ENCODE measurements at regions not wholly inside any gene's neighbourhood (a gene's known extent, or its start where the extent isn't known, plus 50 kb on each side); places are given as distances from the start of the nearest gene placed in this dataset.
"Not testable (repeated sequence)": the region's sequence is repeated elsewhere in the genome, so short reads cannot be mapped to it uniquely, and the experiment has no call there.

DNA sequence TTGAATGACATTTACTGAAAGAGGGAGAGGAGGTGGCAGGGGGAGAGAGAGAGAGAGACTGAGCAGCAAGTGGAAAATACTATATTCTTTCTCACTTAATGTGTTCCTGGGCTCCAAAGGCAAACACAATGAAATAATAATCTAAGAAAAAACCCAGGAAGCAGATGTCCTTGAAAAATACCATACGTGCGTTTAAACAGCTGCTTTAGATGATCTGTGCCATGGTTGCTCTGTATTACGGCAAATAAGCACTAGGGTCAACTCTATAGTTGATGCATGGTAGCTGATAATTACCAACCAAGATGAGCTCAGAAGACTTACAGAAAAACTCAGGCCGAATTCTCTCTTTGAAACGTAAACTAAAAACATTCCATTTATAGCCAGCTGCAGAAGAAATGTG, 410.3 kb upstream of the TBL1XR1 start:
- no peak for DNase-seq

DNA sequence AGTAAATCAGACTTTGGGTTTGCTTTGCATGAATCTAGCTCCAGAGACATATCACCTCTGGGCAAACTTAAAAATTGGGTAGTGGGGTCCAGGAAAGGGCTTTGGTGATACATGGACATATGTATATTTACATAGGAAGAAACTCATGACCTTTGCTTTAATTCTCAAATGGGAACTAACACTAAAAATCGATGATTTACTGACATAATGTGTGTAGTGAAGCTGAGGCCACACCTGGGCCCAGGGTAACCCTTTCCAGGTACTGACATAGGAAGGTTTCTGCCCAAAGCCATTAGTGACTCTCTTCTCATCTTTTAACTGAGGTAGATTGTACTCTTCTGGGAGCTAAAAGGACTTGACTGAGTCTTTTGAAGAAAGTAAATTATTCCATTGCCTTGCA, 411.2 kb upstream of the TBL1XR1 start:
- DNase-seq, result no peak

DNA sequence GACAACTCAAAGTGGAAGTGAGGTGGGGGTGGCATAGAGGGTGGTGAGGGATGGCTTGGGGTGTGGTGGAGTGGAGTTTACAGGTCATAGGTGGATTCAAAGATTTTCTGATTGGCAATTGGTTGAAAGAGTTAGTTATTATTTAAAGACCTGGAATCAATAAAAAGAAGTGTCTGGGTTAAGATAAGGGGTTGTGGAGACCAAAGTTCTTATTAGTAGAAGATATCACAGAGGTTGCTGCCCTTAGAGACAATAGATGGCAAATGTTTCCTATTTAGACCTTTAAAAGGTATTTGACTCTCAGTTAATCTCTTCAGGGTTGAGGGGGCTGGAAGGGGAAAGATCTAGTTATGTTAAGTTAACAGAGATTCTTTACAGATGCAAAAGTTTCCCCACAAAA, 412.3 kb upstream of the TBL1XR1 start:
- DNase-seq, result no peak

DNA sequence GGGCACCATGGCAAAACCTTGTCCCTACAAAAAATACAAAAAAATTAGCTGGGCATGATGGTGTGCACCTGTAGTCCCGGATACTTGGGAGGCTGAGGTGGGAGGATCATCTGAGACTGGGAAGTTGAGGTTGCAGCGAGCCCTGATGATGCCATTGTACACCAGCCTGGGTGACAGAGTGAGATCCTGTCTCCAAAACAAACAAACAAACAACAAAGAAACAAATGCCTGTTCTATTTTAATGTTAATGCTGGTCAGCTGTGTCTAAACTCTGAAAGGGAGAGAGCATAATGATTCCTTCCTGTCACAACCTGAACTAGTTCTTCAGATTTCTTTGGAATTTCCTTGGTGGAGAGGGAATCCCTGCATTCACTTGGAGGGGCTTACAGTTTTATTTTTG, 413.0 kb upstream of the TBL1XR1 start:
- no peak for DNase-seq

DNA sequence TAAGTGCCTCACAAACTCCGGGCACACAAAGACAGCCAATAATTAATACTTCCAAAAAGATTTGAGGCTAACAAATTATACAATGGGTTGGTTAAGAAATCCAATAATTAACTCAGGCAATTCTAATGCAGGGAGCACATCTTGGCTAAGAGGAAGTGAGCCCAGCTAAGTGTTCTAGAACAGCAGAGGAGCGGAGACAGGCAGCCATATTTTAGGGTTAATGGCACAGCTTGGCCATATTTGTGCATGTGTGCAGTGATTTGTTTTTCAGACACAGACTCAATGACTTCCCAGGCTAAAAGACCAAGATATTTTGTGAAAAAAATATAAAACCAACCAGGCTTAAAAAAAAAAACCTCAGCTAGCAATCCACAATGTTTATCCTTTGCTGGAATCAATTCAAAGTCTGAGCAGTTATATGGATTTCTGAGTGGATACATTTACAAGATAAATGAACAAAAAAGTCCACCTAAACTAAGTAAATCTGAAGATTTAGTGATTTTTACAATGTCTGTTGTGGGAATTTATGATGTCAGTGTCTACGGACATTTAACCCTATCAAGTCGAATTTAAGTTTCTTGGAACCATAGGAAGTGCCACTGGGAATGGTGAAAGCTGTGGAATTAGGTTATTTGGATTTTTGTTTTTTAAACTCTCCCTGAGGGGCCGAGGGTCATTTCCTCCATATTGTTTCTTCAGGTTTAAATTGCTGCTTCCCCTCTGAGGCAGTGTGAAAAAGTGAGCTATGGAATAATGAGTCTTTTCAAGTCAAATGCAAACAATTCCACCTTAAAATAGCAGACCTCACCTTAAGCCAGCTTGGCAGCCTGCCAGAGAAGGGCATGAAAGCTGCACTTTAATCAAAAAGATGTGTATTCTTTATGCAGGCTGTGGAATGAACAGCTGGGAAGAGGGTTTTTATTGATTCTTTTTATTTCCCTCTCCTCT, 413.7 kb upstream of the TBL1XR1 start:
- no peak for DNase-seq

DNA sequence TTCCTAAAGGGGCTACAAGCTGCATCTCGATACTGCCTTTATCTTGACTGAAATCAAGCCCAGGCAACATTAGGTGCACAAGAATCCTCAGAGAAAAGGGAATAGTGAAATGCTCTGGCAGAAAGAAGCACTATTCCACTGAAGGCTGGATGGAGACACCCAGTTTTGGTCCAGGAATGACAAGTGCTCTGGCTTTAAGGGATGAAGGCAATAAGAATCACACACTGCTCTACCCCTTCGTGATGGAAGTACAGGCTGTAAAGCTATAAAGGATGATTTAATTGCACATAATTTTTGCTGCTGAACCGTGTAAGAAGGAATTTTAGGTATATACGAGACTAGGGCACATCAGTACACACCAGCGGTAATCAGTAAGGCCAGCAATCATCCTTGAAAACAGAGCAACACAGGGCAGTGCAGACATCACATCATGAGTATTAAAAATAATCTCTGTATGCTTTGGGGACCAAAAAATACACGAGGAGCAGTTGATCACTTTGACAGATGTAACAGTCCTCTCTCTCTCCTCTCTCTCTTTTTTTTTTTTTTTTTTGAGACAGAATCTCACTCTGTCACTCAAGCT, 414.6 kb upstream of the TBL1XR1 start:
- no peak for DNase-seq

DNA sequence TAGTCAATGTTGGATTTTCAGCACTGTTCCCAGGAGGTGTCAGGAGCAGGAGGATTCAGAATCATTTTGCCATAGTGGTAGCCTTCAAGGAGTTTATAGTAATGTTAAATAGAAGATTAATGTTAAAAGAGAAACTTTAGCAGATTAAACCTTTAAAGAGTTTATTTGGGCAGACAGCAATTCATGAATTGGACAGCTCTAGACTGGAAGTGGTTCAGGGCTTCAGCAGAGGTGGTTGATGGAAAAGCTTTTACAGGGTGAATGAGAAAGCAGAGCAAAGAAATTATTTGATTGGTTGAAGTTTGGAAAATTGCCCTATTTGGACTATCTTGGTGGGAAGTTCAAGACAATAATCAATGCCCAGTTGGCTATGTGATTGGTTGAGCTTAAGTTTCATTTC, 416.6 kb upstream of the TBL1XR1 start:
- DNase-seq, result no peak

DNA sequence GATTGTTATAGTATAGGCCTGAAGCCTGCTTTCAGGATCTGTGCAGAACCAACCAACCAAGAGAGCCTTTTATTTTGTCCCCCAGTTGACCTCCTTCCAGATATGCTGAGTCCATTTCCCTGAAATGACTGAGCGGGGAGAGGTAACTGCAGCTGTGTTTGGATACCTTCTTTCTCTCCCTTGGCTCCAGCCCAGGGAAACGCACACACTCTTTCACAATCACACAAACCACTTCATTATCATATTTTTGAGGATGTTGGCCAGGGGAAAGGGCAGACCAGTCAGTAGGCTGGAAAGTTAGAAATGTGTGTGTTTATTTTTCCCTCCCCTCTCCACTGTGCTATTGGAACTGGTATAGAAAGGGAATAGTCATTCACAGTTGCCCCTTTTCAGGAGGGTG, 417.7 kb upstream of the TBL1XR1 start:
- DNase-seq, result peak; percentile 70

DNA sequence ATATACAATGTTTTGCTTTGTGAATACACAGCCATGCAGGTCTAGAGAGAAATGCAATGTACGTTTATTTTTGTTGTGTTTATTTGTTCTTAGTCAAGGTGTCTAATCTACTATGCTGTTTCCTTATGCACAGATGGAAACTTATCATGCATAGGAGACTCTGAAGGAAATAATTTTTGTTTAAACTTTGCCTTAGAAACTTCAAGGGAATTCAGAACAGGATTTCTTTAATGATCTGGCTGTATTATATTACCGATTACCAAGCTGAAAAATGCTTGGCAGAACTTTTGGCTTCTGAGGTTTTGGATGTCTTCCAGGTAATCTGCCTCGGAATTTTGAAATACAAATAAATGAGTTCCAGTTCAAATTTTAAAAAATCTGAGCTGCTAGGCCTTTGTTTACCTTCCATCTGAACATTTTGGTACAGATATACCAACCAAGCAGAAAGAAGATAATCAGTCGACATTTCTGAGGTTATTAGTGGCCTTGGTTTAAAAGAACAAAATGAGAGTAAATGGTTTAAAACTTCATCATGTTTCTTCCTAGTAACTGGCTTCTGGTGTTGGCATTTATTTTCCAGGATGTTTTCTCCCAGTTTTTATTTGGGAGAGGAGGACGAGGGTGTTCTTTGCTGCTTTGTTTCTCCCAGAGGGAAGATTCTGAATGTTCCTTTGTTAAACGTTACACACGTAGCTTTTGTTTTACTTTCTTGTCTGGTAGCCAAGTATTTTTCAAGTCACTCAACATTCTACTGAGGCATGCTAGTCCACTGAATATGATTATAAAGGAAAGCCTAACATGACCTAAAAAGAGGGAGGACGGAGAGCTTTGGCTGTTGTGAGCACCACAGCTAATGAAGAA, 421.8 kb upstream of the TBL1XR1 start:
- DNase-seq, result peak; percentile 81

DNA sequence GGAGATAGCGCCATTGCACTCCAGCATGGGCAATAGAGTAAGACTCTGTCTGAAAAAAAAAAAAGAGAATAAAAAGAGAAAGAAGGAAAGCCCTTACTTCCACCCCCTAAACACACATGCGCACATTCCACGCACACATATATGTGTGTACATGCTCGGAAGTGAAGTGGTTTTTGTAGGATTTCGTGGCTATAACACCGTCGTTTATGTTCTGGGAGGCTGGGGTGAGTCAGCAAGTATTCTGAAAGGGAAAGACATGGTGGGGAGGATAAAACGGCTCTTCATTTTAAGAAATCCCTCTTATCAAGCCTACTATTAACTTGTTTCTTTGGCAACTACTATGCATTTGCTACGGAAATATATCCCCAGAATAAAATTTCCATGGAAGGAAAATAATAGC, 422.8 kb upstream of the TBL1XR1 start:
- DNase-seq, result no peak

DNA sequence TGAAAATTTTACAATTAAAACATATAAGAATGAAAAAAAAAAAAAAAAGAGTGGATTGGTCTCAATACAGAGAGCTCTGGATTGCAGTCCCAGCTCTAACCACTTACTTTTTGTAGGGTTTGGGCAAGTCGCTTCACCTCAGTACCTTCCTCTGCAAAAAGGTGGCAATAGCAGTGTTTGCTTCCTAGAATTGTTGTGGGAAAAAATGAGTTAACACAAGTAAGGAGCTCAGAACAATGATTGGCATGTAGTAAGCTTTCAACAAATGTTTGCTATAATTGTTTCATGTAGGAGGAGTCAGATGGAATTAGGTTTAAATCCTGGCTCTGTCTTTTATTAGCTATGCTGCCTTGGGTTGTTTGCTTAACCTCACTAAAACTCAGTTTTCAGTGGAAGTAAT, 425.2 kb upstream of the TBL1XR1 start:
- no peak for DNase-seq

DNA sequence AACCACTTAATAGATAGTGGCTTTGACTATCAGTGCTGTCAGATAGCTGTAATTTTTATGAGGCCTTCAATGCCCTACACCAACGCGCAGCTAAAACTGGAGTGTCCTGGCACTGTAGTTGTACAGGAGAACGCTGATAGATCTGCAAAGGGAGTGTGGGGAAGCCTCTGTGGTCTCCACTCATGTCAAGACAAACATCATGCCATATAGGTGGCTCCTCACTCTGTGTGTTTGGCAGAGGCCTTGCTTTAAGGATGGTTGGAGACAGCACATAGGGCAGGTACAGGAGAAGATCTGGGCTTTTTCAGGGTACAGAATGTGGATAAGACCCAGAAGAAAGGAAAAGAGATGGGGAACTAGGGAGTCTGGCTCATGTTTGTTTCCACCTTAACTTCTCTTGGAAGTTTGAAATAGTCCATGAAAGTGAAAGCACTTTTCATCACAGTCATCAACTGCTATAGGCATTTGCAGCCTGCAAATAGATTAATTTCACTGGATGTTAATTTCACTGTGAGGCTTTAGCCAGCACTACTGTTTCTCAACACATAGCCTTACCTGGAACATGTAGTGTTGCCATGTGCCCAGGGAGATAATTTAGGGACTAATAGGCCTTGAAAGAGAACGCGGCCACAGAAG, 425.8 kb upstream of the TBL1XR1 start:
- DNase-seq, result no peak

DNA sequence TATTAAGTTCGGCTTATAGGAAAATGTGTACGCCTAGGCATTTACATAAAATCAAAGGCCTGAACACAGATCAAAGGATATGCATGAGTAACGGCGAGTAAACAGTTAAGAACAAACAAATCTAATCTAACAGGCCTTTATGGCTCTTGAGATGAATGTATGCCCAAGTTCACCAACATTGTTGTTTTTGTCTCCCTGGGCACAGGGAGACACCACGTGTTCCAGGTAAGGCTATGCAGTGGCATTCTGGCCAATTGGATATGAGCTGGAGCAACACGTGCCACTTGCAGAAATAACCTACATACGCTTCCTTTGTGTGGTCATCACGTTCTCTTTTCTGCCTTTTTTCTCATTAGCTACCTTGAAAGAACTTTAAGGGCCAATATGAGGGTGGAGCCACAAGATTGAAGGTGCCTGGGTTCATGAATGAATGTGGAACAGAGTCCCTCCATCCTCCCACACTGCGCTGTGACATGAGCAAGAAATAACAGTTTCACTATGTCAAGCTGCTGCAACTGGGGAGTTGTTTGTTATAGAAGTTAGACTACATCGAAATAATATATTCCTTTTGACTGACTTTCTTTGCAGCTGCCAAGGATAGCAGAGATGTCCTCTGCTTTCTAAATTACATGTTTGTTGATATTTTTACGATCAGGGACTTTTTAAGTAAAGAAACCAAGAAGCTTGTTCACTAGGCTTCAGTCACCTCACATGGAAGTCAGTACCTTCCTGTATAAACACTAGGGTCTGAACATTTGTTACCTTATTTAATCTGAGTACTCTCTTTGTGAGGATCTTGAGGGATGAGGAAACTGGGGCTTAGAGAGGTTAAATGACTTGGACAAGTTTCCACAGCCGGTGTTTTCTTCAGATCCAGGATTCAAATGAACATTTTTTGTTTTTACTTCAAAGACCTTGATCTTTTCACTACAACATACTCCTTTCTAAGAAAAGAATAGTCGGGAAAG, 427.5 kb upstream of the TBL1XR1 start:
- no peak for DNase-seq

DNA sequence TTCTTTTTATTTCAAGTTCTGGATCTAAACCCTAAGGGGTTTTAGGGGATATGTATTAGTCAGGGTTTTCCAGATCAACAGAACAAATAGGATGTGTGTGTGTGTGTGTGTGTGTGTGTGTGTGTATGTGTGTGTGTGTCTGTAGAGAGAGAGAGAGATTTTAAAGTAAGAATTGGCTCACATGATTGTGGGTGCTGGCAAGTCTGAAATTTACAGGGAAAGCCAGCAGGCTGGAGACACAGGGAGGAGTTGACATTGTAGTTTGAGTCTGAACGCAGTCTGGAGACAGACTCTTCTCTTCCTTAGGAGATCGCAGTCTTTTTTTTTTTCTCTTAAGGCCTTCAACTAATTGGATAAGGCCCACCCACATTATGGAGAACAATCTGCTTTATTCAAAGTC, 428.8 kb upstream of the TBL1XR1 start:
- no peak for DNase-seq

DNA sequence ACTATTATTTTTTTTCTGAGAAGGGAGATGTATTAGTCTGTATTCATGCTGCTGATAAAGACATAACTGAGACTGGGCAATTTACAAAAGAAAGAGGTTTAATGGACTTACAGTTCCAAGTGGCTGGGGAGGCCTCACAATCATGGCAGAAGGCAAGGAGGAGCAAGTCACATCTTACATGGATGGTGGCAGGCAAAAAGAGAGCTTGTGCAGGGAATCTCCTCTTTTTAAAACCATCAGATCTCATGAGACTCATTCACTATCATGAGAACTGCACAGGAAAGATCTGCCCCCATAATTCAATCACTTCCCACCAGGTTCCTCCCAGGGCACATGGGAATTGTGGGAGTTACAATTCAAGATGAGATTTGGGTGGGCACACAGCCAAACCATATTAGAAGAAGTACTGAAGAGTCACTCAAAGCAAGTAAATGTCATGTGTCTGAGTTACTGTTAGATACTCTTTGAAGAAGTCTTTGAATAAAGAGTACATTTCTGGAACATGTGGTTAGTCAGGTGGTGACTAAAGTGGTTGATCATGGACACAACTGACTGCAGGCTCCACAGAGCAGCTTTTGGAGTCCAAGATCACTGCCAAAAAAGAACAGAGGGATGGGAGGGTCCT, 430.9 kb upstream of the TBL1XR1 start:
- not testable (repeated sequence) for DNase-seq

DNA sequence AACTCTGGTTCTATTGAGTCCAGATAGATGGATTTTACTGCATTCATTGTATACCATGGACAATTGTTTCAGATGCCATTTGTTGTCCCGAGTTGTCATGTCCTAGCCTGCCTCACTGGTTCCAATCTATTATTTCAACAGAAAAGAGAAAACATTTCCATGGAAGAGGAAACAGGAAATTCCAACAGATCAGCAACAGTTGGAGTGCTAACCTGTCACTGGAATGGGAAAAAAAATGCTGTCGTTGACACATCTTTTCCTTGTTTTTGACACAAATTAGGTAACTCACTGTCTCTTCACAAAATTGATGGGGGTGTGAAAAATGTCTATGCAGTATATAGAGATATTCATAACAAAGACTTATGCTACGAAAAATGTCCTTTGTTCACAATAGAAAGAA, 432.0 kb upstream of the TBL1XR1 start:
- no peak for DNase-seq

DNA sequence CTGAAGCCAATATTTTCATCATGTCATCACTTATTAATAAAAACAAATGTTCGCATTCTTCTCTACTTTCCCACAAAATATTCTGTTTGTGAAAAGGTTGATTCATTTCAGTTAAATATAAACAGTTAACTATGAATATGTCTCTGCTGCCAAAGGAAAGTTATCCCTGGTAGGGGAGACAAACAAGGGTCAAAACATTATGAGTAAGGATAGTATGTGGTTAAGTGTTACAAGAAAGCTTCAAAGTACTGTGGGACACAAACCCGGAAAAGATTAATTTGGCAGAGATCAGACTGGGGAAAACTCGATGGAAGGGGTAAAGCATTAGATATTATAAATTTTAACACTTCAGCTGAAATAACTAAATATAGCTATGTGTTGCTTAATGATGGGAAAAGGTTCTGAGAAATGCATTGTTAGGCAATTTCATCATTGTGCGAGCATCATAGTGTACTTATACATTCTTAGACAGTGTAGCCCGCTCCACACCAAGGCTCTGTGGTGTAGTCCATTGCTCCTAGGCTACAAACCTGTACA, 436.5 kb upstream of the TBL1XR1 start:
- DNase-seq, result peak; percentile 89

DNA sequence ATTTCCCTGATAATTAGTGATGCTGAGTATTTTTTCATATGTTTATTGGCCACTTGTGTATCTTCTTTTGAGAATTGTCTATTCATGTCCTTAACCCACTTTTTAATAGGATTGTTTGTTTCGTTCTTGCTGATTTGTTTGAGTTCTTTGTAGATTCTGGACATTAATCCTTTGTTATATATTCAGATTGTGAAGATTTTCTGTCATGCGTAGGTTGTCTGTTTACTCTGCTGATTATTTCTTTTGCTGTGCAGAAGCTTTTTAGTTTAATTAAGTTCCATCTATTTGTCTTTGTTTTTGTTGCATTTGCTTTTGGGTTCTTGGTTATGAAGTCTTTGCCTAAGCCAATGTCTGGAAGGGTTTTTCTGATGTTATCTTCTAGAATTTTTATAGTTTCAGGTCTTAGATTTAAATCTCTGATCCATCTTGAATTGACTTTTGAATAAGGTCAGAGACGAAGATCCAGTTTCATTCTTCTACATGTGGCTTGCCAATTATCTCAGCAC, 438.4 kb upstream of the TBL1XR1 start:
- DNase-seq, result not testable (repeated sequence)

DNA sequence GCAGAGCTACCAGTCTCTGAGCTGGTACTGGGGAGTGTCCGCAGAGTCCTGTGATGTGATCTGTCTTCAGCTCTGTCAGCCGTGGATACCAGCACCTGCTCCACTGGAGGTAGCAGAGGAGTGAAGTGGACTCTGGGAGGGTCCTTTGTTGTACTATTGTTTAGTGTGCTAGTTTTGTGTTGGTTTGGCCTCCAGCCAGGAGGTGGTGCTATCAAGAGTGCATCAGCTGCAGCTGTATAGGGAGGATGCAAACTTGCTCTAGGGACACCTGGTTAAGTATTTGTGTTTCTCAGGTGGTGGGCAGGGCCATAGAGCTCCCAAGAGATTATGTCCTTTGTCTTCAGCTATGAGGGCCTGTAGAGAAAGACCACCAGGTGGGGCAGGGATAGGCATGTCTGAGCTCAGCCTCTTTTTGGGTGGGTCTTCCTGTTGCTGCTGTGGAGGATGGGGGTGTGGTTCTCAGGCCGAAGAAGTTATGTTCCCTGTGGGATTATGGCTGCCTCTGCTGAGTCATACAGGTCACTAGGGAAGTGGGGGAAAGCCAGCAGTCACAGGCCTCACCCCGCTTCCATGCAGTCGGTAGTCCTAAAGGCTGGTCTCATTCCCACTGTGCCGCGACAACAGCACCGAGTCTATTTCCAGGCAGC, 443.2 kb upstream of the TBL1XR1 start:
- DNase-seq, result peak; percentile 34

DNA sequence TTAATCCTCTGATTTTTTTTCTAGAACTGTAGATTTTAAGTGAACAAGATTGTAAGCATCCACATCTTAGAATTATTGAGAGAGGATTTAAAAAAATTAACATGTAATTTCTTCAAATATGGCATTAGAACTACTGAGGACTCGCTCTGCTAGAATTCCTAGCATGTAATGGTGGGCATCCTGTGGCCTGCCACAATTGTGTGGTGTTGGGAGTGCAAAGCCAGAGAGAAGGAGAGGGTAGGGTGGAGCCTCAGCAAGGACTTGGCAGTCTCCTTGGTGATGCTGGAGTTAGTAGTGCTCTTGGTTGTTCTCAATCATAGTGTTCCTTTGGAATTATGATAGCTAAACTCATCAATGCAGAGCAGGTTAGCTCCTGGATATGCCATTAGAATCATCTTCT, 443.9 kb upstream of the TBL1XR1 start:
- peak; percentile 6 for DNase-seq

All from fibroblast of skin of scalp (primary cell).